ENCODE measurements at regions not wholly inside any gene's neighbourhood (a gene's known extent, or its start where the extent isn't known, plus 50 kb on each side); places are given as distances from the start of the nearest gene placed in this dataset.

- no peak for TF ChIP-seq POLR2A (IDR thresholded peaks at IDR 0.05; ENCODE audit: low read length)
- no peak for TF ChIP-seq GATA1 (IDR thresholded peaks at IDR 0.05; ENCODE audit: low read depth, low read length)
Observed at GRCh38 chr4:108361886-108362285, 193.2 kb upstream of the LEF1 start.
